HG02870 (cell line): ENCODE measurements at regions not wholly inside any gene's neighbourhood (a gene's known extent, or its start where the extent isn't known, plus 50 kb on each side); places are given as distances from the start of the nearest gene placed in this dataset.
A peak's percentile ranks its signal among the peaks of the same experiment; 100 is the strongest.
"Not testable (repeated sequence)": the region's sequence is repeated elsewhere in the genome, so short reads cannot be mapped to it uniquely, and the experiment has no call there.

Experiments
- ATAC-seq: cut with Tn5 transposase; IDR thresholded peaks from one replicate; pipeline ENCODE4 v1.9.1; 2021; ENCODE audit warnings: mild to moderate bottlenecking, moderate library complexity; ENCODE audit not compliant: unreplicated experiment

GRCh38 chr2:64792995-64793639 is 139.4 kb upstream of the SERTAD2 start:
- ATAC-seq: no peak

DNA sequence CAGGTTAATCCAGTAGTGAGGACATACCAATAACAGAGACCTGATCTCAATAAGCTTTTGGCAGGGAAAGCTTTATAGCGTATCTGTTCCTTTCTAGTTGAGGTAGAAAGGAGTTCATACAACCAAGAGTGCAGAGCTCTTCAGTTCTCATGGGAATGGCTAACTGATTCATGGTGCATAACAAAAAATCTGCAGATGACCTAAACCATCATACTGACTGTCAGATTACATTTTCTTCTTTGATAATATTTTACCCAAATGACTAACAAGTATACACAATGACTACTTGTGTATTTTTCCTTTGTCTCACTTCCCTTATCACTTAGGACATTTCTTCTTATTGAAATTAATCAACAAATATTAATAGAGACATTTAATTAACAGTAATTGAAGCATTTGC is 140.0 kb upstream of the SERTAD2 start:
- ATAC-seq: peak; percentile 55

- no peak for ATAC-seq
These were observed 140.8 kb upstream of the SERTAD2 start for GRCh38 chr2:64794426-64794995.

DNA sequence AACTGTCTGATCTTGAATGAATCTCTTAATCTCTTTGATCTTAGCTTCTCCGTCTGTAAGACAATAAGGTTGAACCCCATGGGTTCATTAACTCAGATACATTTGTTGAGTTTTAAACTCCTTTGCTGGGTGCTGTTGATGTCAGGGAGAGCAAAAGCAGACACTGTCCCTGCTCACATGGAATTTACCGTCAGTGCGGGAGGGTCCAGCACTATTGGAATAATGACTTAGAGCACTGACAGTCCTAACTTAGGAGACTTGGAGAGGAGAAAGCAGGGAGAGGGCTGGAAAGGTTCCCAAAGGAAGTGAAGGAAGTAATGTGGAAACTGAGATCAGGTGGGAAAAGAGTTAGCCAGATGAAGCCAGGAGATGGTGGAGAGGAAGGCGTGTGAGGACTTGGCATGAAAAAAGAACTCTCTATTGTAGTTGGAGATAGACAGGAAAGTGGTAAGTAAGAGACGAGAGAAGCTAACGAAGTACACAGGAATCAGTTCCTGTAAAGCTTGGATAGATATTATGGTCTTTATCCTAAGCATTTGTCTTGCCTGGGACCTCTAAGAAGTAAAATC is 141.4 kb upstream of the SERTAD2 start:
- ATAC-seq: no peak

DNA sequence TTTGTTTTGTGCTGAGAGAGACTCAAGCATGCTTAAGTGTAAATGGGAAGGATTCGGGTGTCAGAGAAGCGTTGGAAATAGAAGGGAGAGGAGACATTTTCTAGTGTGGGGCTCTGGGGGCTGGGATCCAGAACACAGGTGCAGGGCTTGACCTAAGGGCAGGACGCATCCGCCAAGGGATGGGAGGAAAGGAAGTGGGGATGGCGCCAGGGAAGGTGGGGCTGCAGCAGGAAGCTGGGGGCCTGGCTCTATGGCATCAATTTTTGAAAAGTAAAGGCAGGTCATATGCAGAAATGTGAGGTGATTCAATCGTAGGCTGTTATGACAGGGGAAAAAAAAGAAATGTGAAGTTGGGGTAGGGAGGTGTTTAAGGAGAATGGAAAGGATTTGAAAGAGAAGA is 143.2 kb upstream of the SERTAD2 start:
- ATAC-seq: no peak

- ATAC-seq: no peak
These were observed 144.3 kb upstream of the SERTAD2 start for GRCh38 chr2:64797881-64798575.

- no peak for ATAC-seq
These were observed 146.0 kb upstream of the SERTAD2 start for GRCh38 chr2:64799592-64800252.

GRCh38 chr2:64803776-64804175 is 150.1 kb upstream of the SERTAD2 start:
- ATAC-seq: no peak

DNA sequence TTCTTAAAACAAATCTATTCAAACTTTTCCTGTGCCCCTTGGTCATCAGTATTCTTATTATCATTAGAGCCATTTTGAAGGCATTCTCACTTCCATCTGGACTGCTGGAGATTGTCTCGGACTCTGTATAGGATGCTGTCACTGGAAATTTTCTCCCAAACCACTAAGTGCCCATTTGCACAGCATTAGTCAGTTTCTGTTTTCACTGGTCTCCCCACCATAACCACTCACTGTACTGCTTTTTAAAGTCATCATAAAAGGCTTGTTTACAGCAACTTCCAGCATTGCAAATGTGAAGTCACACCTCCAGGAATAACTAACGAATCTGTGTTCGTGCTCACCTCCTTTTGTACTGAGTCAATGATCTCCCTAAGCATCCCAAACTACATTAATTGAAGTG is 150.9 kb upstream of the SERTAD2 start:
- no peak for ATAC-seq

GRCh38 chr2:64807417-64807816 is 153.7 kb upstream of the SERTAD2 start:
- peak; percentile 76 for ATAC-seq

GRCh38 chr2:64808092-64808491 is 154.4 kb upstream of the SERTAD2 start:
- no peak for ATAC-seq

- ATAC-seq: no peak
These were observed 155.0 kb upstream of the SERTAD2 start for GRCh38 chr2:64808754-64809153.

DNA sequence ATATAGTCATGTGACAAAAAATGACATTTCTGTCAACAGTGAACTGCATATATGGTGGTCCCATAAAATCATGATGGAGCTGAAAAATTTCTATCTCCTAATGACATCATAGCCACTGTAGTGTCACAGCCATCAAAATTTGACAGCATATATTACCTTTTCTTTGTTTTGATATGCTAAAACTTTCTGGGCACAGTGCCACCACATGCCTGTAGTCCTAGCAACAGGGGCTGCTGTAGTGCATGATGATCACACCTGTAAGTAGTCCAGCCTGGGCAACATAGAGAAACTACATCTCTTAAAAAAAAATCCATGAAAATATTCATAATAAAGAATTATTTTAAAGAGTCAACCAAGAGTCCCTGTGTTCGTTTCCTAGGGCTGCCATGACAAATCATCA is 155.5 kb upstream of the SERTAD2 start:
- ATAC-seq: no peak

DNA sequence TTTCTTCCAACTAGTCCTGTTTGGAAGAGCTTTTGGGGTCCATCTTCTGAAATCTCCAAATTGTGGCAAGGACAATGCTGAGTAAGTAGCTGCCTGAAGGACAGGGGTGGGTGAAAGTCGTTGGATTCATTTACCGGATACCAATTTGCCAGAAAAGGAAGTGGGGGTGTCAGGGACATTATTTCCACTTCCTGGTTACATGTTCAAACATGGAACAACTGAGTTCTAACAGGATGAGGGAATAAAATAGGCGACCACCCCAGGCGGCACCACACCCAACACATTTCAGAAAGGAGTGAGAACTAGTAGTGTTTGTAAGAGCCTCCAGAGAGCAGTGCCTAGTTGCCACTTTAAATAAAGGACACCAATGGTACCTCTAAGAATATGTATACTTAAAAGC is 158.6 kb upstream of the SERTAD2 start:
- ATAC-seq: no peak

GRCh38 chr2:64814007-64814406 is 160.3 kb upstream of the SERTAD2 start:
- ATAC-seq: no peak

DNA sequence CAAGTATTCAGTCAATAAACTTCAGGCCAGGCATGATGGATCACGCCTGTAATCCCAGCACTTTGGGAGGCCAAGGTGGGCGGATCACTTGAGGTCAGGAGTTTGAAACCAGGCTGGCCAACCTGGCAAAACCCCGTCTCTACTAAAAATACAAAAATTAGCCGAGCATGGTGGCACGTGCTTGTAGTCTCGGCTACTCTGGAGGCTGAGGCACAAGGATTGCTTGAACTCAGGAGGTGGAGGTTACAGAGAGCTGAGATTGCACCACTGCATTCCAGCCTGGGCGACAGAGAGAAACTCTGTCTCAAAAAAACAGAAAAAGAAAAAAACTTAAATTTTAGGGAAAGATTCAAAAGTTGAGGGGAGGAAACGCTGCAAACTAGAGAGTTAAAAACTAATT is 162.8 kb upstream of the SERTAD2 start:
- not testable (repeated sequence) for ATAC-seq

DNA sequence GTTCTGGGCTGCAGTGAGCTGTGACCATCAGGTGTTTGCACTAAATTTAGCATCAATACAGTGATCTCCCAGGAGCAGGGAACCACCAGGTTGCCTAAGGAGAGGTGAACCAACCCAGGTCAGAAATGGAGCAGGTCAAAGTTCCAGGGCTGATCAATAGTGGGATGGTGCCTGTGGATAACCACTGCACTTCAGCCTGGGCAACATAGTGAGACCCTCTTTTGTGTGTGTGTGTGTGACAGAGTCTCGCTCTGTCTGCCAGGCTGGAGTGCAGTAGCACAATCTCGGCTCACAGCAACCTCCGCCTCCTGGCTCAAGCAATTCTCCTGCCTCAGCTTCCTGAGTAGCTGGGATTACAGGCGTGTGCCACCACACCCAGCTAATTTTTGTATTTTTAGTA is 163.7 kb upstream of the SERTAD2 start:
- ATAC-seq: no peak

DNA sequence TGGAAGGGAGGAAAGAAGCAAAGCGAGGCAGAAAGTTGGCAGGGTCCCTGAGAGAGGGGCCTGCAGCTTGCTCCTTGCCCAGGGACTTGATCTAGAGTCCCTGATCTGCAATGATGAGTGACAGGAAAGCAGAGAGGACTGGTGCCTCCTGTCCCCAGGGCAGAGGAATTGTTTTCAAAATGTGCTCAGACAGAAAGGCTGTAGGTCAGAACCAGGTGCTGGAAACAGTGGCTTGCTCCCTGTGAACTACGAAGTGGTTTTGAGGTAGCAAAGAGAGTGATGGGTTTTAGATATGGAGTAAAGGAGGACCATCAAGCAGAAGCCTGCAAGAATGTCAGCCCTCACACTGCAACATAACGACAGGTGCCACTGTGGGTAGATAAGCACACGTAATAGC is 164.9 kb upstream of the SERTAD2 start:
- no peak for ATAC-seq

- ATAC-seq: peak; percentile 16
These were observed 165.6 kb upstream of the SERTAD2 start for GRCh38 chr2:64819361-64819760.

DNA sequence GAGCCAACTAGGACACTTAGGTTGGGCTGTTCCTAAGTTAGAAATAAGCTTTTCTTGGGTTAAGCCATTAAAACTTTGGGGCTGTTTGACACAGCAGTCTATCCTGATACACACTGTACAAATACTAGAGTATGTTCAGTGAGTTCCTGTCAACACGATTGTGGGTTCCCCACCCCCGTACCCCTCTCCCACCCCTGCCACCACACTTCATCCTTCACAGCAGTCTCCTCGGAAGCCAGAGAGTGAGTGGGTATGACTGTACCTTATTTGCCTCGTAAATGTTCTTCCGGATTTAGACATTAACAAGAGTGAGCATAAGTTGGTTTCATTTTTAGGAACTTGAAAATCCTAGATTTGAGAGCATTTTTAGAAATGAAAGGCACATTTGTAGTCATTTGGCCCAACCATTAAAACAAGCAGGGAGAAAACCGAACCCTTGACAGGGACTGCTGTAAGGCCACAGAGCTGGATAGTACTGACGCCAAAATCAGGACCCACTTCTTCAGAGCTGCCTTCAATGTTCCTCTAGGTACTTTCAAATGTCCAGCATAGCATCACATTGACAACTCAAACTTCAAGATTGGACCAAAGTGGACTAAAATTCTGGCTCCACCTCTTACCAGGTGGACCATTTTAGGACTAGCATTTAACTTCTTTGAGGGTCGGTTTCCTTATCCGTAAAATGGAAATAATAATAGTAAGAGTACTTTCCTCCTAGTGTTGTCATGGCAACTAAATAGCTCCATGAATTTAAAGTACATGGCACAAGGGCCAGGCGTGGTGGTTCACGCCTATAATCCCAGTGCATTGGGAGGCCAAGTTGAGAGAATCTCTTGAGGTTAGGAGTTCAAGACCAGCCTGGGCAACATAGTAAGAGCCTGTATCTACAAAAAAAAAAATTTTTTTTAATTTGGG is 166.3 kb upstream of the SERTAD2 start:
- ATAC-seq: peak; percentile 80

DNA sequence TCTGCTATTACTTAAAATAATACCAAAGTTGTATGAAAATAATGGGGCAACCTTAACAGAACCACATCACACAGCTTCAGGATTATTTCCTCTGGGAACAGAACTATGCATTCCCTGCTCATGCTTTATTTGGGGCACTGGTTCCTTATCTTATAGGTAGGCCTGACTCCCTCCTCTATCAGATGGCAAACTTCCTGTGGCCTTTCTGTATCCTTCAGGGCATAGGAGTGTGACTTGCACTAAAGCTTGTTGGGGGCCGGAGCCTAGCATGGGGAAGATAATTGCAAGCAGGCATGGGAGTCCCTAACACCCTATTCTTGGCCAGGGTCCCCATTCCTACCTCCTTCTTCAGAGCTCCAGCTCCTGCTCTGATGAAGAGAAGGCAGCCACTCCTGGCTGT is 167.2 kb upstream of the SERTAD2 start:
- ATAC-seq: no peak
